ENCODE measurements at regions not wholly inside any gene's neighbourhood (a gene's known extent, or its start where the extent isn't known, plus 50 kb on each side); places are given as distances from the start of the nearest gene placed in this dataset.

DNA sequence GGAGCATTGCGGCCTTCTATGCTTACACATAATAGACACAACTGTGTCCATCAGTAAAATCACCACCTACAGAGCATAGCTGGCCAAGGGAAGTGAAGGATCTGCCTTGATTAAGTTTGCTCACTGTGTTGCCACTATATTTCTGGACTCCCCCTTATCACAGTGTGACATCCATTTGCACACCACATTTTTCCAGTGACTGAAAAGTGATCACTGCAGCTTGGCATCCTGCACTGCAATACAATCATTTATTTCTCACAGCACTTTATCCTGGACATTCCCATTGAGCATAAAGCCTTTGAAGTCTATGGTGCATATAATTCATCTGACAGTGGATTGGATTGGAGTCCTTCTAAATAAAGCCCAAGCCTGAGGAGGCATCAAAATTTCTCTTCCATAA is 217.2 kb downstream of the NOVA1 start:
- no peak for TF ChIP-seq POLR2A (IDR thresholded peaks at IDR 0.05)
- TF ChIP-seq, protein P1, sequence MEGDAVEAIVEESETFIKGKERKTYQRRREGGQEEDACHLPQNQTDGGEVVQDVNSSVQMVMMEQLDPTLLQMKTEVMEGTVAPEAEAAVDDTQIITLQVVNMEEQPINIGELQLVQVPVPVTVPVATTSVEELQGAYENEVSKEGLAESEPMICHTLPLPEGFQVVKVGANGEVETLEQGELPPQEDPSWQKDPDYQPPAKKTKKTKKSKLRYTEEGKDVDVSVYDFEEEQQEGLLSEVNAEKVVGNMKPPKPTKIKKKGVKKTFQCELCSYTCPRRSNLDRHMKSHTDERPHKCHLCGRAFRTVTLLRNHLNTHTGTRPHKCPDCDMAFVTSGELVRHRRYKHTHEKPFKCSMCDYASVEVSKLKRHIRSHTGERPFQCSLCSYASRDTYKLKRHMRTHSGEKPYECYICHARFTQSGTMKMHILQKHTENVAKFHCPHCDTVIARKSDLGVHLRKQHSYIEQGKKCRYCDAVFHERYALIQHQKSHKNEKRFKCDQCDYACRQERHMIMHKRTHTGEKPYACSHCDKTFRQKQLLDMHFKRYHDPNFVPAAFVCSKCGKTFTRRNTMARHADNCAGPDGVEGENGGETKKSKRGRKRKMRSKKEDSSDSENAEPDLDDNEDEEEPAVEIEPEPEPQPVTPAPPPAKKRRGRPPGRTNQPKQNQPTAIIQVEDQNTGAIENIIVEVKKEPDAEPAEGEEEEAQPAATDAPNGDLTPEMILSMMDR (IDR thresholded peaks at IDR 0.05) = no peak
